ENCODE measurements at regions not wholly inside any gene's neighbourhood (a gene's known extent, or its start where the extent isn't known, plus 50 kb on each side); places are given as distances from the start of the nearest gene placed in this dataset.

DNA sequence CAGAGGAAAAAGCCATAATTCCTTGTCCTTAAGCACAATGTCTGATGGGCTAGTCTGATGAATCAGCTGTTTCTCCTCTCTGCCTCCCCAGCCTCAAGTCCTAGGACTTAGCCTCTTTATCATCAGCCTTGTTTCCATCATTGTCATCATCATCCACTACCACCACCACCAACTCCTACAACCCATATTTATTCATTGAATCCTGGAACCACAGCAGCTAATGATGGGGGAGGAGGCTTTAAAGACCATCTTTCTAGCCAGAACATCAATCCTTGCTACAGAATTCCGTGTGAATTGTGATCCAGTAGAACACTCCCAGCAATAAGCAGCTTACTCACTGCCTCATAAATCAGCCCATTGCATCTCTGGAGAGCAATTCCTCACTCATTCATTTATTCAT, 97.6 kb upstream of the TMEM132E start:
- no peak for DNase-seq
- intact Hi-C loops (cut with DNase I): no loop called here
- TF ChIP-seq, protein P1, sequence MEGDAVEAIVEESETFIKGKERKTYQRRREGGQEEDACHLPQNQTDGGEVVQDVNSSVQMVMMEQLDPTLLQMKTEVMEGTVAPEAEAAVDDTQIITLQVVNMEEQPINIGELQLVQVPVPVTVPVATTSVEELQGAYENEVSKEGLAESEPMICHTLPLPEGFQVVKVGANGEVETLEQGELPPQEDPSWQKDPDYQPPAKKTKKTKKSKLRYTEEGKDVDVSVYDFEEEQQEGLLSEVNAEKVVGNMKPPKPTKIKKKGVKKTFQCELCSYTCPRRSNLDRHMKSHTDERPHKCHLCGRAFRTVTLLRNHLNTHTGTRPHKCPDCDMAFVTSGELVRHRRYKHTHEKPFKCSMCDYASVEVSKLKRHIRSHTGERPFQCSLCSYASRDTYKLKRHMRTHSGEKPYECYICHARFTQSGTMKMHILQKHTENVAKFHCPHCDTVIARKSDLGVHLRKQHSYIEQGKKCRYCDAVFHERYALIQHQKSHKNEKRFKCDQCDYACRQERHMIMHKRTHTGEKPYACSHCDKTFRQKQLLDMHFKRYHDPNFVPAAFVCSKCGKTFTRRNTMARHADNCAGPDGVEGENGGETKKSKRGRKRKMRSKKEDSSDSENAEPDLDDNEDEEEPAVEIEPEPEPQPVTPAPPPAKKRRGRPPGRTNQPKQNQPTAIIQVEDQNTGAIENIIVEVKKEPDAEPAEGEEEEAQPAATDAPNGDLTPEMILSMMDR (IDR thresholded peaks at IDR 0.05; ENCODE audit: borderline replicate concordance, extremely low read depth, insufficient read depth): no peak
- Histone ChIP-seq H3K4me3 (ENCODE audit: low read length in 3 of 3) (no peak overlapping the region), H3K36me3 (ENCODE audit: control insufficient read depth in 2 of 3, insufficient read depth in 3 of 3, low read length in 3 of 3) (no peaks in the 10 kb centered on the region), H3K27ac (ENCODE audit: low read depth in 2 of 2, low read length in 2 of 2) (no peak overlapping the region), H3K9me3 (ENCODE audit: control insufficient read depth in 2 of 3, insufficient read depth in 1 of 3, low read length in 3 of 3) (no peaks in the 10 kb centered on the region), H3K27me3 (ENCODE audit: control insufficient read depth, insufficient read depth, low read length) (no peaks in the 10 kb centered on the region), H3K9ac (ENCODE audit: low read length in 3 of 3) (no peak overlapping the region), H3K4me1 (ENCODE audit: control insufficient read depth in 2 of 3, insufficient read depth in 2 of 3, low read depth in 1 of 3, low read length in 3 of 3) (no peaks in the 10 kb centered on the region)
- no peak for FAIRE-seq

DNA sequence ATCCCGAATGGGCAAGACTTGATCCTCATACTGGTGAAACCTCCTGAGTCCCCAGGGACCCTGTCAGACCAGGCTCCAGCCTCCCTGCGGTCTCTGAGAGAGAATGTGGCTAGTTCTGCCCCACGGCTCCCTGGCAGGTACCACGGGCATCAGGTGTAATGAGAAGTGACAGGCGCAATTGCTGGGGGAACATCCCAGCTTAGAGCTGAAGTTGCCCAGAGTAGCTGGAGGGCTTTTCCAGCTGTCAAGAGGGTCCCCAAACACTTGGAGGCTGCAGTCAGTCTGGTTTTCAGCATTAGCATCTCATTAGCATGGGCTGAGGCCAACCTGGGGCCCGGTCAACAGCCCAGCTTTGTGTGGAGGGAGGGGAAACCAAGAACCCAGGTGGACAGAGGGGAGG, 100.0 kb upstream of the TMEM132E start:
- TF ChIP-seq, protein P1 (IDR thresholded peaks at IDR 0.05; ENCODE audit: borderline replicate concordance, extremely low read depth, insufficient read depth): no peak
- no peak for FAIRE-seq
- H3K9me3 ChIP-seq (ENCODE audit: control insufficient read depth in 2 of 3, insufficient read depth in 1 of 3, low read length in 3 of 3): no peaks in the 10 kb centered on the region

DNA sequence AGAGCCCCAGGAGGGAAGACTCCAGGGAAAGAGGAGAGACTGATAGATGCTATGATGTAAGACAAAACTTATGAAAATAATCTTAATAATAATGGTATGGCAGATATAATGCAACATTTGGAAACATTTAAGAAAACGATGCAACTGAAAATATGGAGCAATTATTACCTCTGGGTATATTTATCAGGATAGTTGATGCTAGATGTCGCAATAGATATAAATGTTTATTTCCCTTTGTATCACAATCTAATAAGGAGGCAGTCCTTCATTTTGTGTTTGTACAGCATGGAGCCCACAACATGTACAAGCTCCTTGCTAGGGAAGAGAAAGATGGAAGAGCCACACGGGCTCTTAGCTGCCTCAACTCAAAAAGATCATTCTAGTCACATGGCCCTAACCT, 101.1 kb upstream of the TMEM132E start:
- TF ChIP-seq, protein P1 (IDR thresholded peaks at IDR 0.05; ENCODE audit: borderline replicate concordance, extremely low read depth, insufficient read depth): no peak
- Histone ChIP-seq H3K36me3 (ENCODE audit: control insufficient read depth in 2 of 3, insufficient read depth in 3 of 3, low read length in 3 of 3) (no peaks in the 10 kb centered on the region), H3K4me1 (ENCODE audit: control insufficient read depth in 2 of 3, insufficient read depth in 2 of 3, low read depth in 1 of 3, low read length in 3 of 3) (no peaks in the 10 kb centered on the region), H3K9ac (ENCODE audit: low read length in 3 of 3) (no peak overlapping the region), H3K27ac (ENCODE audit: low read depth in 2 of 2, low read length in 2 of 2) (no peak overlapping the region), H3K9me3 (ENCODE audit: control insufficient read depth in 2 of 3, insufficient read depth in 1 of 3, low read length in 3 of 3) (no peaks in the 10 kb centered on the region), H3K27me3 (ENCODE audit: control insufficient read depth, insufficient read depth, low read length) (no peaks in the 10 kb centered on the region), H3K4me3 (ENCODE audit: low read length in 3 of 3) (no peak overlapping the region)
- no peak for FAIRE-seq
- no peak for DNase-seq
- intact Hi-C loops (cut with DNase I): no loop called here

More for the DNA sequence above, 100.0 kb upstream of the TMEM132E start:
- Histone ChIP-seq H3K27ac (ENCODE audit: low read depth in 2 of 2, low read length in 2 of 2) (no peak overlapping the region), H3K4me1 (ENCODE audit: control insufficient read depth in 2 of 3, insufficient read depth in 2 of 3, low read depth in 1 of 3, low read length in 3 of 3) (no peaks in the 10 kb centered on the region), H3K9ac (ENCODE audit: low read length in 3 of 3) (no peak overlapping the region), H3K36me3 (ENCODE audit: control insufficient read depth in 2 of 3, insufficient read depth in 3 of 3, low read length in 3 of 3) (no peaks in the 10 kb centered on the region), H3K27me3 (ENCODE audit: control insufficient read depth, insufficient read depth, low read length) (no peaks in the 10 kb centered on the region), H3K4me3 (ENCODE audit: low read length in 3 of 3) (no peak overlapping the region)
- DNase-seq: no peak
- intact Hi-C loops (cut with DNase I): no loop called here

DNA sequence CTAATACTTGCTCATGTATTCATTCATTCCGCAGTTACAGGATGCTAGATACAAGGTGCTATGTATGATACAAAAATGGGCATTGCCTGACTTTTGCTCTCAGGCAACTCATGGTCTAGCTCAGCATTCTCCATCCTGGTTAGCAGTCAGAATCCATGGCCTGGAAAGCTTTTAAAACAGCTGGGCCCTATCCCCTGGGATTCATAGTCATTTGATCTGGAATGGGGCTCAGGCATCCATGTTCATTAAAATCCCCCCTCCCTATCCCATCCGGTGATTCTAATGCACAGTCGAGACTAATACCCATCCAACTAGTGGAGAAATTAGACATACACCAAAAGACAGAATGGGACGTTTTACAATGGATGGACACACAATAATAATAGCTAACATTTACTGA, 104.1 kb upstream of the TMEM132E start:
- intact Hi-C loops (cut with DNase I): no loop called here

More for the DNA sequence above, 104.1 kb upstream of the TMEM132E start:
- no peaks in the 10 kb centered on the region for H3K36me3 ChIP-seq (ENCODE audit: control insufficient read depth in 2 of 3, insufficient read depth in 3 of 3, low read length in 3 of 3)
- no peaks in the 10 kb centered on the region for H3K27me3 ChIP-seq (ENCODE audit: control insufficient read depth, insufficient read depth, low read length)
- TF ChIP-seq, protein P1 (IDR thresholded peaks at IDR 0.05; ENCODE audit: borderline replicate concordance, extremely low read depth, insufficient read depth): no peak
- H3K4me1 ChIP-seq (ENCODE audit: control insufficient read depth in 2 of 3, insufficient read depth in 2 of 3, low read depth in 1 of 3, low read length in 3 of 3): no peaks in the 10 kb centered on the region
- FAIRE-seq: no peak
- no peak overlapping the region for H3K9ac ChIP-seq (ENCODE audit: low read length in 3 of 3)
- no peak overlapping the region for H3K27ac ChIP-seq (ENCODE audit: low read depth in 2 of 2, low read length in 2 of 2)
- H3K9me3 ChIP-seq (ENCODE audit: control insufficient read depth in 2 of 3, insufficient read depth in 1 of 3, low read length in 3 of 3): no peaks in the 10 kb centered on the region
- DNase-seq: no peak
- H3K4me3 ChIP-seq (ENCODE audit: low read length in 3 of 3): no peak overlapping the region
